GM04504 (cell line): ENCODE measurements at regions not wholly inside any gene's neighbourhood (a gene's known extent, or its start where the extent isn't known, plus 50 kb on each side); places are given as distances from the start of the nearest gene placed in this dataset.

Experiments used
- DNase-seq: peaks from one replicate; pipeline ENCODE4 v3.0.0-alpha.2; 2012; ENCODE audit warnings: low read depth

- DNase-seq: no peak
Measured at GRCh38 chr1:96997717-96998116, 276.1 kb downstream of the PTBP2 start.

- DNase-seq: no peak
Measured at GRCh38 chr1:96998466-96998865, 276.9 kb downstream of the PTBP2 start.

DNA sequence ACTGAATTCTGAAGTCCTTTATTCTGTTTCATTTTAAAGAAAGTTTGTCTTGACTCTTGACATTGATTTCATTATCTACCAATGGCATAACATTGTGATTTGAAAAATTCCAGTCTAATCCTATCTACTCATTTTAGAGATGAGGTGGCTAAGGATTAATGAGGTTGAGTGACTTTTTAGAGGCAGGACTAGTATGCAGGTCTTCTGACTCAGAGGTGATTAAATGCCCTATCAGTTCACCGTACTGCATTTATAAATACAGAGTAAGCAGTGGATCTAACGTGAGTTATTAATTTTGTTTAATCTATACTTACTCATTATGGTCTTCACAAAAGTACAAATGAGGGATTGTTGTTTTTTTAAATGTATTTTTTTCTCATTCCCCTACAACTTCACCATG, 277.6 kb downstream of the PTBP2 start:
- DNase-seq: no peak

DNA sequence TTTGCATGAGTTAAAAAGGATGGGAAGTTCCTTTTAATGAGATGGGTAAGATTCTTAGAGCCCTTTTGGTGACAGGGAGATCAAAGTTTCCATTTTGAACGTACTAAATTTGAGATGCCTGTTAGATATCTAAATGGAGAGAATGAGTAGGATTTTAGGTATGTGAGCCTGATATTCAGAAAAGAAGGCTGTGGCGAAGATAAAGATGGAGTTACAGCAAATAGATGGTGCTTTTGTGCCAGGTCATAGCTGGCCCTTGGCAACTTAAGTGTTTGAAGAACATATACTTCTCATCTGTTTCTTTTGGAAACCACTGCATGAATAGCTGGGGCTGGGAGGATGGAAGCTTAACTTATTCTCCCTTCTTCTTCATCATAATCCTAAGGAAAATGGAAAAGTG, 282.5 kb downstream of the PTBP2 start:
- no peak for DNase-seq

GRCh38 chr1:97004743-97005142, 283.2 kb downstream of the PTBP2 start:
- no peak for DNase-seq

- DNase-seq: peak; percentile 18
Measured at GRCh38 chr1:97006044-97006661, 284.6 kb downstream of the PTBP2 start.

DNA sequence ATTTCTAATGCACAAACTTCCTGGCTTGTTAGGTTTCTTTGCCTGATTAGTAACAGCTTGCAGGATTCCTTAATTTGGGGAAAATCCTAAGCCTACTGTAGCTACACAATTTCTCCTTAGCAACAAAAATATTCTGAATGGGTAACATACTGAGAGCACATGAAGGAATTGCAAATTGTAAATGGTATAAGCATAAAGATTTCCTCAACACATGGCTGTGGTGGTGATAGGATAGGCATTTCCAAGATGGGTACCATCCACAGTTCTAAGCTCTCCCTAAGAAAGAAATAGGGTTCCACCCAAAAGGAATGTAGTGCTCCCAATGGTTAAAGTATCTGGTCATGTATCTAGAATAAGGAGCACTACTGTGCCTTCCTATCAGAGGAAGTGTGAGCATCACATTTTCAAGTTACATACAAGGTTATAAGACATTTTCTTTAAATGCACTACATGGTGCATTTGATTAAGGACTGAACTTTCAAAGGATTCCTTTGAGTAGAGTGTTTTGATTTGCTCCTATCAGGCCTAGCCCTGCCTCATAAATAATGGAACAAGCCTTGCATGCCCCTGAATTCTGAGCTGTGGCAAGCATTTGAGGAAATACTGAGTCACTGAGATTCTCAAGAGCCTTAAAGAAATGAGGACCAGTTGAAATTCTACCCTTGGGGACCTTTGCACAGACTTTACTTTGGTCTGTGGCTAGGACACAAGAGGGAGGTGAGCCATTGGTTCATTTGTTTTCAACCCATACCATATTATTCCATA, 286.4 kb downstream of the PTBP2 start:
- DNase-seq: no peak

DNA sequence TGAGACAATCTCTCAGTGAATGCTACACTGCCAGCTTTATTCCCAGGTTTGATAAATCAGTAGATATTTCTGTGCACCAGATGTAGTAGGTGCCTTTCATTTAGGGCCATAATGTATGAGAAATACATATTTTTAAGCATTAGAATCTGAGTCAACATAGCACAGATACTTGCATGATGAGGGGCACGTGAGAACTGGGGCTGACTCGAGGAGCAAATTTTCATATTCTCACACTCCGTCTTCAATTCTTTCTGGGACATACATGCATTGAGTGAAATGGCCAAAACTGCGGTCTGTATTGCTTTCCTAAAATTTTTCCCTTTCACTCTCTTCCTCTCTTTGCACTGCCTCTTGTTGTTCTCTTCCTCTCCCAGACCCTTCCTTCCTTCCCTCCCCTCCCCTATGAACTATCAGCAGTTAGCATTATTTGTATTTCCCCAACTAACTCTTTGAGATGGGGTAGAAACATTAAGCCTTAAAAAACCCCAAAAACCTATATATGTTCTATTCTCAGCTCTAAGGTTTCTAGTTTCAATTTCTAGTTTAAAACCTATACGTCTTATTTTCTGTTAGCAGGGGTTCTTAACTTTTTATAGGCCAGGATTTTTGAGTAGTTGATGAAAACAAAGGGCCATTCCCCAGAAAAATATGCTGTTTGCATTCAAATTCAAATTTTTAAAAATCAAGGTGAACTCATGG, 289.1 kb downstream of the PTBP2 start:
- no peak for DNase-seq

GRCh38 chr1:97013136-97013535, 291.6 kb downstream of the PTBP2 start:
- no peak for DNase-seq

DNA sequence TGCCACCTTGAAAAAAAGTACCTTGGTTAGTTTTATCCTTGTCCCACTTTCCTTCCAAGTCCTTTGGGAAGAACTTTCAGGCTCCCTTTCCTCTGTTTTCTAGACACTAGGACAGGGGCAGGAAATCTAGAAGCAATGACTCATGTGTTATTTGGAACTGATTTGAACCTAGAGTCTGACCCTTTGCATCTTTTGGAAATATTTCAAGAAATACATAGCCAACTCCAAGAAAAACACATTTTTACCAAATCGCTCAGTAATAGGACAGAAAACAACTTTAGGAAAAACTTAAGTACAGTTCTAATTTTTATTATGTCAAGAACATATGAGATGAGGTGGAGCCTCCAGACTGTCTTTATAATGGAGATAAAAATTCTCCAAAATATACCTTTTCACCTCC, 292.4 kb downstream of the PTBP2 start:
- DNase-seq: no peak

DNA sequence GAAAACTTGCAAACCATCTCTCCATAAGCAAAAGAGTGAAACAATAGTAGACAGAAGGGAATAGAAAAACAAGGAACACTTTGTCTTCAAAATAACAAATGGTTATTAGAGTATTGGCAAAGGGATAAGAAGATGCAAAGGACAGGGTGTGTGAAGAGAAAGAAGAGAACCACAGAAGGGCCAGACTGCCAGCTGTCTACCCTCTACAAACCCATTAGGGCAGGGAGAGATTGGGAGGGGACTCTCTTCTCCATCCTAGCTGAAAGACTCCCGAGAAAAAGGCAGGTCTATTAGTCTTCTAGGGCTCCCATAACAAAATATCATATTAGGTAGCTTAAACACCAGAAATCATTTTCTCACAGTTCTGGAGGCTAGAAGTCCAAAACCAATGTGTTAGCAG, 292.8 kb downstream of the PTBP2 start:
- DNase-seq: no peak

DNA sequence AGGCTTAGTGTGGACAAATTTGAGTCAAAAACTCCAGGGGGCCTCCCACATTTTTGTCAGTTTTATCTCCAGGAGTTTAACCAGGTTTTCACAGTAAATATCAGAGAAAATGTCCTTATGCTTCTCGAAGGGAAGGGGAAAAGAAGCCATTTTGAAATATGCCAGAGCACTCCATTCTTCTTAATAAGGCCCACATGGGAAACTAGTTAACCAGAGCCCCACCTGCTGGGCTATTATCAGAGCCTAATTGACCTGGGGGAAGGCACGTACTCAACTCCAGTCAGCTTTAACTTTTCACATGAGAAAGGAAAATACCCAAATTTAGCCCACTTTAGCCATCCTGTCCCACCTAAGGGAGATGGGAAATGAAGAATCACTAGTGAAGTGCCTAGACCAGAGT, 296.3 kb downstream of the PTBP2 start:
- no peak for DNase-seq
